ENCODE measurements at regions not wholly inside any gene's neighbourhood (a gene's known extent, or its start where the extent isn't known, plus 50 kb on each side); places are given as distances from the start of the nearest gene placed in this dataset.

DNA sequence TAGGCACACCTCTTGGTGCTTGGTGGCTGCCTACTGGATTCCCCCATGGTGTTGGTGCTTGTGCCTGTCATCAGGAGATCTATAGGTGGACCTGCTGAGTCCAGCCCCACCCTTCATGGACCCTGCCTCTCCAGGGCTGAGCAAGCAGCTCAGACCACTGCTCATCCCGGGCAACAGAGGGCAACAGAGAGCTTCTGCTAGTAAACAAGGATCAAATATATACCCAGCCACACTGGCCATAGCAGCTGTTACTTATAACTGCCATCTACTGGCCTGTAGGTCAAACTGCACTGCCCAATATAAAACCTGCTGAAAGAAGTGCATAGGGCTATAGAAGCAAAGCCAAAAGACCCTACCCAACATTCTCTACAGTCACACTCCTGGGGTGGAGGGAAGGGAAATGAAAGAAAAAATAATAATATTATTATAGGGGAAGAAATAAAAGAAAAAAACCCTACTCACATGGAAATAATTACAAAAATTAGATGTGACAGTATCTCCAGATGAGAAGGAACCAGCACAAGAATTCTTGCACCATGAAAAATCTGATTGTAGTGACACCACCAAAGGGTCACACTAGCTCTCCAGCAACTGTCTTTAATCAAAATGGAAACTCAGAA lies 54.9 kb upstream of the ZNF800 start:
- H3K27ac ChIP-seq: no peak overlapping the region
- TF ChIP-seq, protein P1, sequence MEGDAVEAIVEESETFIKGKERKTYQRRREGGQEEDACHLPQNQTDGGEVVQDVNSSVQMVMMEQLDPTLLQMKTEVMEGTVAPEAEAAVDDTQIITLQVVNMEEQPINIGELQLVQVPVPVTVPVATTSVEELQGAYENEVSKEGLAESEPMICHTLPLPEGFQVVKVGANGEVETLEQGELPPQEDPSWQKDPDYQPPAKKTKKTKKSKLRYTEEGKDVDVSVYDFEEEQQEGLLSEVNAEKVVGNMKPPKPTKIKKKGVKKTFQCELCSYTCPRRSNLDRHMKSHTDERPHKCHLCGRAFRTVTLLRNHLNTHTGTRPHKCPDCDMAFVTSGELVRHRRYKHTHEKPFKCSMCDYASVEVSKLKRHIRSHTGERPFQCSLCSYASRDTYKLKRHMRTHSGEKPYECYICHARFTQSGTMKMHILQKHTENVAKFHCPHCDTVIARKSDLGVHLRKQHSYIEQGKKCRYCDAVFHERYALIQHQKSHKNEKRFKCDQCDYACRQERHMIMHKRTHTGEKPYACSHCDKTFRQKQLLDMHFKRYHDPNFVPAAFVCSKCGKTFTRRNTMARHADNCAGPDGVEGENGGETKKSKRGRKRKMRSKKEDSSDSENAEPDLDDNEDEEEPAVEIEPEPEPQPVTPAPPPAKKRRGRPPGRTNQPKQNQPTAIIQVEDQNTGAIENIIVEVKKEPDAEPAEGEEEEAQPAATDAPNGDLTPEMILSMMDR (IDR thresholded peaks at IDR 0.05): peak; percentile 93
- TF ChIP-seq ZFX (IDR thresholded peaks at IDR 0.05; ENCODE audit: borderline replicate concordance): no peak

- no peak for TF ChIP-seq ZFX (IDR thresholded peaks at IDR 0.05; ENCODE audit: borderline replicate concordance)
- TF ChIP-seq, protein P1 (IDR thresholded peaks at IDR 0.05): no peak
Measured at GRCh38 chr7:127446842-127447241, 54.3 kb upstream of the ZNF800 start.

More at GRCh38 chr7:127446842-127447241, 54.3 kb upstream of the ZNF800 start:
- no peak overlapping the region for H3K27ac ChIP-seq

Data from 22Rv1 (cell line).